HG02870 (cell line): ENCODE measurements at regions not wholly inside any gene's neighbourhood (a gene's known extent, or its start where the extent isn't known, plus 50 kb on each side); places are given as distances from the start of the nearest gene placed in this dataset.
"Not testable (repeated sequence)": the region's sequence is repeated elsewhere in the genome, so short reads cannot be mapped to it uniquely, and the experiment has no call there.

Experiments
- ATAC-seq: cut with Tn5 transposase; IDR thresholded peaks from one replicate; pipeline ENCODE4 v1.9.1; 2021; ENCODE audit warnings: mild to moderate bottlenecking, moderate library complexity; ENCODE audit not compliant: unreplicated experiment

DNA sequence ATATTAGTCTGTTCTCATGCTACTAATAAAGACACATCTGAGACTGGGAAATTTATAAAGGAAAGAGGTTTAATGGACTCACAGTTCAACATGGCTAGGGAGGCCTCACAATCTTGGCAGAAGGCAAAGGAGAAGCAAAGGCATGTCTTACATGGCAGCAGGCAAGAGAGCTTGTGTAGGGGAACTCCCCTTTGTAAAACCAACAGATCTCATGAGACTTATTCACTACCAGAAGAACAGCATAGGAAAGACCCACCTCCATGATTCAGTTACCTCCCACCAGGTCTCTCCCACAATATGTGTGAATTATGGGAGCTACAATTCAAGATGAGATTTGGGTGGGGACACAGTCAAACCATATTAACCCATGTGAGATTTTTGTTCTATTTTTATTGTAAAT is 244.5 kb upstream of the TRIB2 start:
- not testable (repeated sequence) for ATAC-seq

DNA sequence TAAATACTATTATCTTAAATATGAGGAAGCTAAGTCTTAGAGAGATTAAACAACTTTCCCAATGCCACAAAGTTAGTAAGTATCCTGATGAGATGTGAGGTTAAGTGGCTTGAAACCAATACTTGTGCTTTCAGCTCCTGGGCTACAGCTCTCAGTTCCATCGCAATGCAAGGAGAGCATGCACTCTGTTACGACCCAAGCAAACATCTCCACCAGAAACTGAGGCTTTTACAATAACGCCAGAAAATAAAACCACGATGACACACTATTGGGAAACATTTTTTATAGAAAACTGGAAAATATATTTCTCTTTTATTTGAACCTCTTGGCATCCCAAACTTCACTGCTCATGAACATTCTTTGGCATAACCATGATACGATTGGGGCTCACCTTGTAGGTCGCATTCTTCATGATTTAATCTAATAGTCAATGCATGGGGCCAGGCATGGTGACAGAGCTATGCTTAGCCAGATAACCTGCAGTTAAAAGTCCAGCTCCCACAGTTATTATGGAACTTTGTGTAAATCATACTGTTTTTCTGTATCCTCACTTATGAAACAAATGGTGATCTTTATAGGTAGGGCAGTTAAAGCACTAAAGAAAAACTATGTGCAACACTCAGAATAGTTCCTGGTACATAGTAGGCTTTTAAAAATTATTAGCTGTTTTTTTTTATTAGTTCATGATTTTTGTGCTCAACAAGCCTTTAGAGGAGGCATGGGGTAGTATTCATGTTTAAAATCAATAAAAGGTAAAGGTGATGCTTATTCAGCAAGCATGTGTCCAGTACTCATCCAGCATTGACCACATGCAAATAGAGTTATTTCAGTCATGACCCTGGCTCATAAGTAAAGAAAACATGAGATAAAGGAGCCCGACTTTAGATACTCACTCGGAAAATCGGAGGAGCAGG is 238.3 kb upstream of the TRIB2 start:
- ATAC-seq = no peak

DNA sequence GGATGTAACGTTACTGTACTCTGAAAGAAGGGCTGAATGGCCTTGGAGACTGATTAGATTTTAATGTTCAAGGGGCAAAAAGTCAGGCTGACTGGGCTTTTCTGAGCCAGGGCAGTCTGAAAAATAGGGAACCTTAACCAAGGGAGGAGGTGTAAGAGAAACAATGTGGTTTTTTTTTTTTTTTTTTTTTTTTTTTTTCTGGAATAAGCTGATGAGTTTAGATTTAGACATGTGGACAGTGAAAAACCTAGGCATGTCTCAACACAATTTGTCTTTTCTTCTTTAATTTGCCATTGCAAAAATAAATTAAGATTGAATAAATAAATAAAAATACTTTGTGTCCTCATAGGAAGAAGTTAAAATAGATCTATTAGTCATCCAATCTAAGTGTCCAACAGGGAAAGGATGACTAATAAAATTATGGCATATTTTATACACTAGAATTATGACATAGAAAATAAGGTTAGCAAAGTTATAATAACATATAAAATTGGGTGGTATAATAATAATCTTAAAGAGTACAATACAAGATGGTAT is 237.6 kb upstream of the TRIB2 start:
- ATAC-seq = no peak

- ATAC-seq = no peak
Observed at GRCh38 chr2:12484536-12485115, 232.1 kb upstream of the TRIB2 start.

GRCh38 chr2:12486205-12487118 is 230.3 kb upstream of the TRIB2 start:
- ATAC-seq = peak; percentile 84

DNA sequence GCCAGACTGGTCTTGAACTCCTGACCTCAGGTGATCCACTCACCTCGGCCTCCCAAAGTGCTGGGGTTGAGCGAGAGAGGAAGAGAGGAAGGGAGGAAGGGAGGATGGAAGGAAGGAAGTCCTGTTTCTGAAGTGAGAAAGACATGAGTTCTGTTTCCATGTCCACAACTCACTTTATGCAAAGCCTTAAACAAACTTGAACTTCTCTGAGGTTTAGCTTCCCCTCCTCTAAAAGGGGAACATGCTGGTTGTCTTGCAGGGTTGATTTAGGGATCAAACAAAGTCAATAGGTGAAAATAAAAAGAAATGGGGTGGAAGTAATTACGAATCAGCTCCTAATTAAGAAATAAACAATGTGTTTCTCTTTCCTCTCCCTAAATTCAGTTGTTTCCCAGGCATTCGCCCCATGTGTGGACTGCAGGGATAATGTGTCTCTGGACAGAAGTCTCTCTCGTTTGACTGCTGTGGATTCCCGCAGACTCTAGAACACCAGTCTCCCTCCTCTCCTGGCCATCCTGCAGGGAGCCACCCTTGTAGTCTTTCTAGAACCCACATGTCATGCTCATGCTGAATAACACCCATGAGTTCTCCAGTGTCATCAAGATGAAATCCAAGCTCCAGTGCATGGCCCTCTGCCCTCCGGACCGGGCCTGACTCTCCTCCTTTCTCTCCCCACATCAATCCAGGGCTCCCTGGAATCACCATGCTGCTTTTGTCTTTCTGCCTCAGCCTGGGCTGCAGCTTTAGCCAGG is 229.3 kb upstream of the TRIB2 start:
- ATAC-seq = no peak

DNA sequence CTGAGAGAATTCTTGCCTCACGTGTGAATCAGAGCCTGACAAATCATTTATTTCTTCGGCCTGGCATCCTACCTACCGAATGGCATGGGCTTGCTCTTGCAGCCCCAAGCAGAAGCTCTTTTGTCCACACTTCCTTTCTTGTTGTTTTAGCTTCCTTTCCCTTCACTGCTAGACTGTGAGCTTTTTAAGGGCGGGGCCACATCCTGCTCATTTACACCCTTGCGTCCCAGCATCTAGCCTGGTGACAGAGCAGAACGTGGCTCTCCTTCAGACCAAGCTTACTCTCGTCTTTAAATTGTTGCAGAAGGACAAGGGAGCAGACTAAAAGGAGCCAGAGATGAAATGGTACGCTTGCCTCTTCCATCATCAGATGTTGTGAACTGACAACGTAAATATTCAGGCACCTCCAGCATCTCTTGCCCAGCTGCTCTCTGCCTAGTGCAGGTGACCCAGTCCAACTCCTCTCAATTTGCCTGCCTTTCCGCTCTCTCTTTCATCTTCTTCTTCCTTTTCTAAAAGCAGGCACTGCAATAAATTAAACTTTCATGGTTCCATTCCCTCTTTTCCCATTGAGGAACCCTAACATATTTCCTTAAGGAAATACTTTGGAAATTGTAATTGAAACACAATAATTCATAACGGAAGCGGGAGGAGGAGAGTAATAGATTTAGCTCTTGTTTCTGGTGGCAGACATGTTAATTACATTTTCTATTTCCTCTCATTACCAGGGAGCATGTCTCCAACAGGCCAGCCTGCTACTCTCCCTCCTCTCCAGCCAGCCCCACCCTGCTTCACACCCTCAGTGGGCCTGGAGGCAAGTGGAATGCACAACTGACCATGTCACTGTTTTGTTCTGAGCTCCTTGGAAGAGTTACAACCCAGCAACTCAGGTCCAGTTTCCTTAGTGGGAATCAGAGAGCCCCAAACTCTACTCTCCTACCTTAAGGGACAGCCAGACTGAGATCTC is 228.1 kb upstream of the TRIB2 start:
- ATAC-seq = no peak

- no peak for ATAC-seq
Observed at GRCh38 chr2:12490641-12491040, 226.1 kb upstream of the TRIB2 start.

DNA sequence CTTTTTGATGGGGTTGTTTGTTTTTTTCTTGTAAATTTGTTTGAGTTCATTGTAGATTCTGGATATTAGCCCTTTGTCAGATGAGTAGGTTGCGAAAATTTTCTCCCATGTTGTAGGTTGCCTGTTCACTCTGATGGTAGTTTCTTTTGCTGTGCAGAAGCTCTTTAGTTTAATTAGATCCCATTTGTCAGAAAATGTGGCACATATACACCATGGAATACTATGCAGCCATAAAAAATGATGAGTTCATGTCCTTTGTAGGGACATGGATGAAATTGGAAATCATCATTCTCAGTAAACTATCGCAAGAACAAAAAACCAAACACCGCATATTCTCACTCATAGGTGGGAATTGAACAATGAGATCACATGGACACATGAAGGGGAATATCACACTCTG is 224.4 kb upstream of the TRIB2 start:
- not testable (repeated sequence) for ATAC-seq

DNA sequence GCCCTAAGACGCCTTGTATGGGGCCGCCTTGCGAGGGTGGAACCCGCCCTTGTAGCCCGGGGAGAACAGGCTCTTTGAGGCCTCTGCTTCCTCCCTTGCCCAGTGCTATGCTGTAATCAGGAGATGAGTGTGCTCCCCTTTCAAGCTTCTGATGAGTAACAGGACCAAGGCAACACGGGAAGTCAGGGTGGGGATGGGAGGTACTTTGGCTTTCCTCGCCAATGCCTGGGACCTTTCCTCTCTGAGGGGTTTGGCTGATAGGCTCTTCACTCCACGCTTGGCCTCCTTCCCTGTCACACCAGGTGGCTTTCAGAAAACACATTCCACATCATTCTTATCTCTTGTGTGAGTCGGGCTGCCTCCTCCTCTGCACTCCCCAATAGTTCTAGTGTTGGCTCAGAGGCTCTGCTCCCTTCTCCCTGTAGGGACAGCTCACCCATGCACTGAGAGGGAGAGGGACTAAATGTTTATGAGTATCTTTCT is 223.7 kb upstream of the TRIB2 start:
- no peak for ATAC-seq

DNA sequence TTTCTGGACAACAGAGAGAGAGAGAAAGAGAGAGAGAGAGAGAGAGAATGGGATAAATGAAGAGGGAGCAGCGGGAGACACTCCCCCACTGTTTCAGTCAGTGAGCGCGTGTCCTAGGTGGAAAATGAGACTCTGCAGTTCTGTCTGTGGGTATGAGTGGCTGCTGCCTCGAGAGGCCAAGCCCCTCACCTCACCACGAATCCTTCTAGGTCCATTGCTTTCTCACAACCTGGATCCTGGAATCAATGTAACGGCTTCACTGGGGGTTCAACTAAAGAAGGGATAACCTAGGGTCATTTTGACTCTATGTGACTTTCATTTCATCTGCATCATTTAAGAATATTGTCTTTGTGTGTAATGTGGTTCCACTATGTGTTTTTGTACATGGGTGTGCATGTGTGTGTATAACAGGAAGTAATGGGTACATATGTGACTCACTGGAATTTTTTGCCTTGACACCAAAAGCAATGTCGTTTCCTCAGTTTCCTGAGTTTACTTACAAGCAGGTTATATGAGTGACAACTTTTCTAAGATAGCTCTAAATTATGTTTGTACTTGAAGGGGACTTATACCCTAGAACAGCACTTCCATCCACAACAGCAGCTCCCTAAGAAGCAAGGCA is 221.4 kb upstream of the TRIB2 start:
- ATAC-seq = no peak

GRCh38 chr2:12498286-12498685 is 218.4 kb upstream of the TRIB2 start:
- no peak for ATAC-seq

GRCh38 chr2:12498704-12499103 is 218.0 kb upstream of the TRIB2 start:
- ATAC-seq = no peak

DNA sequence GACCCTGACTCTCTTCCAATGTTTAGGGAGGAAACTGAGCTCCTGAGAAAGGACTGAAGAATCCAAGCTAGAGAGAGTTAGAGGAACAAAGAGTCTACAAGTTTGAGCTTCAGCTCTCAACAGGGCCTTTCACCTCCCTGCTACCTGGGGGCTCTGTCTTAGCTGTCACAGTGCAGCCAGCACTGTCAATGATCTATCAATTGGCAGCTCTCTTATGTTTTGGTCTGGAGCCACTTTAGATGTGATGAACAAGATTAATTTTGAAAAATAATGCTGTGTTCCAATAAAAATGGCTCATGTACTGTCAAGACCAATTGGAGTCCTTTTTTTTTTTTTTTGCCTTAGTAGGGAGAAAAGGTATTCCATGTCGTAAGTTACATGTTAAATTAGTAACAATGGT is 215.8 kb upstream of the TRIB2 start:
- no peak for ATAC-seq

GRCh38 chr2:12501469-12502158 is 215.1 kb upstream of the TRIB2 start:
- peak; percentile 93 for ATAC-seq

GRCh38 chr2:12502759-12503158 is 214.0 kb upstream of the TRIB2 start:
- no peak for ATAC-seq

DNA sequence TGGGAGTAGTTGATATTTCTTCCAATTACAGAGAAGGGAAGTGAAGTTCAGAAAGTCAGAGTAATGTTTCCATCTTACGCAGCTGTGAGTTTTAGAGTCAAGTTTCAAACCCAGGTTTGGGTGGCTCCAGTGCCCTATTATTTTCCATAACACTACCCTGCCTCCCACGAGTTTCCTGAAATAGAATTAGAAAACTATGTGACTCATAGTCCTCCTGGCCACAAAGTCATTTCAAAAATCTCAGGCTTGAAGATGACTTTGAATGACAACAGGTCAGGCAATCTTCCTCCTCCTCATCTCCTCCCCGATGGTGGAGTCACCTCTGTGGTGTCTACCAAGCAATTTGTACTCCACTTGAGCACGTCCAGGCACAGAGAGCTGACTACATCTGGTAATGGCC is 212.3 kb upstream of the TRIB2 start:
- peak; percentile 36 for ATAC-seq

DNA sequence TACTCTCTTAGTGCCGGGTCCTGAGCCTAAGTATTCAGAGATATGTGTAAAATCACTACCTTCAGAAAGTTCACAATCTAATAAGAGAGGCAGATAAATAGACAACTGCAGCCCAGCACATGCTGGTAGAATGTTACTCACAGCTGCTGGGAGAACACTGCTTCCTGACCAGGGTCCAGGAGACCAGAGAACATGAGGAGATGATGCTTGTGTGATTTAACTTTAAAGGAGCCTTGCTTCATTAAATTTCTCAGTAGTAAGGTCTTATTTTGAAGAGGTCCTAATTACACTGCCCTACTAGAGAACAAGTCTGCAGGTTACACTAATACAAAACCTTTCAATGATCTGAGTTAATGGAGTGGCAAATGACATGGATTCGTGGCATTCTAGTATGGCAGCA is 209.9 kb upstream of the TRIB2 start:
- ATAC-seq = no peak
